Posterior cingulate gyrus (tissue), 11 donors: ENCODE measurements at regions not wholly inside any gene's neighbourhood (a gene's known extent, or its start where the extent isn't known, plus 50 kb on each side); places are given as distances from the start of the nearest gene placed in this dataset.

Experiments
- DNase-seq, 10 donors: peaks; one replicate each; pipeline versions ENCODE4 v3.0.0 to v3.0.0-alpha.2; 2020 to 2021; ENCODE audit warnings: mixed read lengths in 3 of 10
- intact Hi-C: fragments of 100-400 bp; cut with DNase I; formaldehyde crosslinking; loops from one replicate; pipeline ENCODE4 v1.15.1; 2023

DNA sequence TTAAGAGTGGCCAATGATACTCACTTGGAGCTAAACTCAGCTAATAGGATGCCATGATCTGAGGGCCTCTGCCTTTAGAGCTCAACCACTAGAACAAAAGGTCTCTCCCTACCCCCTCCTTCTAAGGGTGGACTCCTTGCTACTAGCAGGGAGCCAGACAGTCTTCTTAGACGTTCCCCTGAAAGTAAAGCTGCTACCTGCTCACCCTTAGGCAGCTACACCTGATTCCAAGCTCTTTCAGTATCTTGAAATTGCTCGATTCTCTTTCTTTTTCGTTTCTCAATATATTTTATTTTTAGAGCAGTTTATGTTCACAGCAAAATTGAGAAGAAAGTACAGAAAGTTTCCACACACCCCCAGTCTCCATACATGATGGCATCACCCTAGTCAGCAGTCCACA, 112.6 kb upstream of the KCNJ15 start:
- intact Hi-C loops = no loop called here
- DNase-seq = no peak

DNA sequence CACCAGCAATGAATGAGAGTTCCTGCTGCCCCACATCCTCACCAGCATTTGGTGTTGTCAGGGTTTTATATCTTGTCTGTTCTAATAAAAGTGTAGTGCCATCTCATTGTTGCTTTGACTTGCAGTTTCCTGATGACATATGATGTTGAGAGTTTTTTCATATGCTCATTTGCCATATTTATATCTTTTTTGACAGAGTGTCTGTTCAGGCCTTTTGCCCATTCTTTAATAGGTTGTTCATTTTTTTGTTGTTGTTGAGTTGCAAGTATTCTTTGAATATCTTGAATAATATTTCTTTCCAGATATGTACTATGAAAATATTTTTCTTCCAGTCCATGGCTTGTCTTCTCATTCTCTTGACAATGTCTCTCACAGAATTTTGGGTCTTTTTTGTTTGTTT, 111.7 kb upstream of the KCNJ15 start:
- intact Hi-C loops = no loop called here
- no peak for DNase-seq

DNA sequence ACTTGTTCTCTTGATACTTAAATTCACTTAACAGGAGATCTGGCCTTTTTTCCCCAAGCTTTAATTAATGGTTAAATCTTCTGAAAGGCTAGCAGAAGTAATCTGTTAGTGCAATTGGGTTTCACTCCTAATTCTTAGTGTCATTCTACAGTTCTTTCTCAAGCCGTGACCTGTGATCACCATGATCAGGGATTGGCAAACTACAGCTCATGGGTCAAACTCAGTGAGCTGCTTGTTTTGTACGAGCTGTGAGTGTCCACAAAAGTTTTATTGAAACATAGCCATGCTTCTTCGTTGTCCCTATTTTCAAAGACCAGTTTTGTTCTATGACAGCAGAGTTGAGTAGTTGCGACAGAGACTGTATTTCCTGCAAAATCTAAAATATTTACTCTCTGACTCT, 109.4 kb upstream of the KCNJ15 start:
- intact Hi-C loops = no loop called here
- no peak for DNase-seq

DNA sequence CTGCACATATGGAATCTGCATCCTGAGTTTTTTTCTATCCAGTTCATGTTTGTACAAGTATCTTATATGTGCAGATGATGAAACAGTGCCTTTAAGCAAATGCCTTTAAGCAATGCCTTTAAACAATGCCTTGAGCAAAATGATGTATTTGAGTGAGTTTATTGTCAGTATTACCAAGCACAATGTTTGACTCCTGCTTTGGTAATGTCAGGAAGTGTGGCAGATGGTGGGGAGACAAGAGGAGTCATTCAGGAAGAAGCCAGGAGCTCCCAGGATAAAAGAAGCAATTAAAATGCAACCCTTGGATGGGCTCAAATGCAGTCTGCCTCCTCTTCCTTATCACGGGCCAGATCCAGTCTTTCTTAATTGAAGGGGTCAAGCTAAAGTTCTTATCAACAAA, 108.7 kb upstream of the KCNJ15 start:
- intact Hi-C loops = no loop called here
- DNase-seq = no peak

GRCh38 chr21:38151021-38151645, 105.7 kb upstream of the KCNJ15 start:
- intact Hi-C loops = no loop called here
- no peak for DNase-seq

DNA sequence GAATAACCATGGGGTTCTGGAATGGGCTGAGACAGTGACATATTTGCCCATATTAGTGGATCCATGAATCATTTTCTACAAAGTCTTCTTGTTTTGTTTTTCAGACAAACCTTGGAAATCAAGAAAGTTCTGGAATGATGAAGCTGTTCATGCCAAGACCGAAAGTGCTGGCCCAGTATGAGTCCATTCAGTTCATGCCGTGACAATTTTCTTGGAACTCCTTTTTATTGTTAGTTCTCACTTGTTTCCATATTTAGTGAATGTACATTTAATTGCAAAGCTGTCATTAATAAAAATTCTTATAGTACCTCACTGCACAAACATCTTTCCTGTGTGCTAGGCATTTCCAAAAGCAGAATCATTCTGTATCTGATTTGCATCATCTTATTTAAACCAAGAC, 100.6 kb upstream of the KCNJ15 start:
- intact Hi-C loops = no loop called here
- DNase-seq = no peak

DNA sequence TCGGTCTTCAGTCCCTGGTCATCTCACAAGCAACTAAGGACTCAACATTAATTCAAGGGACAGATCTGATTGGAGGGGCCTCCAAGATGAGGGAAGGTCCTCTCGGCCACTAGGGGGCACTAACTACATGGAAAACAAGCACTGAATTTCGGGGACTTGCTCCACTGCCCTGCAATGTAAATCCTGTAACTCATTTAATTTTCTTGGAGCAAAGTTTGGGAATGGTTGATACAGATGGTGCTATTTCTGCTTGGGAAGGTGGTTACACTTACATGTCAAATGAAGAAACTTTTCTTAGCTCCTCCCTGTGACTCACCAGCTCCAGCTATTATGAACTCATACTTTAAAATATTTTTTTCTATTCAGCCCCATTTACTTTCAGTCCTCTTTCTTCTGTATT, 97.4 kb upstream of the KCNJ15 start:
- peak in 7 of 10 donors; percentile 19 to 84 (median 40) for DNase-seq
- intact Hi-C loops = loop anchor here (2.0 kb wide), 1 partner anchor 197 kb away; no protein-coding TSS in a partner anchor

- DNase-seq = no peak
These were observed 91.2 kb upstream of the KCNJ15 start for GRCh38 chr21:38165466-38166172.

GRCh38 chr21:38166173-38166535, 90.6 kb upstream of the KCNJ15 start:
- peak in 2 of 10 donors; percentile 13 to 53 for DNase-seq
- intact Hi-C loops = no loop called here

More at GRCh38 chr21:38165466-38166172, 91.2 kb upstream of the KCNJ15 start:
- intact Hi-C loops = no loop called here

GRCh38 chr21:38167345-38167744, 89.4 kb upstream of the KCNJ15 start:
- intact Hi-C loops = no loop called here
- no peak for DNase-seq

DNA sequence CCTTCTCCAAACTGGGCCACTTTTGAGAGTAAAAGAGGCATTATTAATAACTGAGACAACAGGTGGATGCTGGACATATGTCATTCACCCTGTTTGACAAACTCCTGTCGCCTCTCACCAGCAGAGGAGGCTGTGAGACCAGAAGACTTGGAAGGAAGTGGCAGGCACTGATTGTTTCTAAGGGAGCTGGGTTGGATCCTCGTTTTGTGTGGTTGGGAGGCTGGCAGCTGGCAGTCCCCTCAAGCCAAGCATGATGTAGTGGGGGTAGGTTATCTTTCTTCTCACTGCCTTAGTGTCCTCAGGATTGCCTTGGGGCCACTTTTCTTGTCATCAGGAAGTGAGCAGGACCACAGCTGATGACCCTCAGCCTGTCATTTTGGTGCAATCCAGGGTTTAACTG, 86.5 kb upstream of the KCNJ15 start:
- DNase-seq = peak in 1 of 10 donors; percentile 15
- intact Hi-C loops = loop anchor here (5.0 kb wide), 1 partner anchor 182 kb away; no protein-coding TSS in a partner anchor

- intact Hi-C loops = loop anchor here (5.0 kb wide), 1 partner anchor 181 kb away; no protein-coding TSS in a partner anchor
These were observed 85.8 kb upstream of the KCNJ15 start for GRCh38 chr21:38170704-38171682.

GRCh38 chr21:38171723-38172344, 85.0 kb upstream of the KCNJ15 start:
- intact Hi-C loops = loop anchor here (5.0 kb wide), 1 partner anchor 180 kb away; no protein-coding TSS in a partner anchor
- DNase-seq = no peak

More at GRCh38 chr21:38170704-38171682, 85.8 kb upstream of the KCNJ15 start:
- no peak for DNase-seq

DNA sequence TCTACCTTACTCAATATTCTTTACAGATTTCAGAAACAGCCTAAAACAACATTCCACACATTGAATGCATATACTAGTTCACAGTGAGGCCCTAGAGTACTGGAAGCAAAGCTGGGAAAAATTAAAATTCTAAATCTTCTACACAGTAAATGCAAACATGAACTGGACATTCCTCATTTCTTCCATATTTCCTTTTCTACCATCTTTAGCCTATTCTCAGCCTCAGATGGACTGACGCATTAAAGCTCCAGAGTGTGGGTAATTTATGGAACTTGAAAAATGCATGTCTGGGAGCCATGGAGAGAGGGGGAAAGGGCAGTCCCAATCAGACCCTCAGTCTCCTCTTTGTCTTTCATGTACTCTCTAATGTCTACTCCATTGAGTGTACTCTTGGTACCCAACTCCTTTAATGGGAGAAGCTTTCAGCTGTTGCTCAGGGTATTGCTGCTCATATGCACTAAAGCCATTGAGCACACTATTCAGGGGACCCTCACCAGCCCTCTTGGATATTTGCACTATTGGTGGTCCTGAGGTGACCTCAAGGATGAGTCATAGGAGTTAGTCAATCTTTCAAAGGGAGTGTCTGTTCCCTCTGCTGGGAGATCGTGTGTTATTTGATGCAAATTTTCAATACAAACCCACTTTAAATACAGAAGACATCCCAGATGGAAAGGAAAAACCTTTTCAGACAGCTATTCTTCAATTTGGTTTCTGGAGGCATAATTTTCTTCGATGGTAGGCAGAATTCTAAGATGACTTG, 83.3 kb upstream of the KCNJ15 start:
- intact Hi-C loops = loop anchor here (5.0 kb wide), 1 partner anchor 179 kb away; no protein-coding TSS in a partner anchor
- DNase-seq = no peak

DNA sequence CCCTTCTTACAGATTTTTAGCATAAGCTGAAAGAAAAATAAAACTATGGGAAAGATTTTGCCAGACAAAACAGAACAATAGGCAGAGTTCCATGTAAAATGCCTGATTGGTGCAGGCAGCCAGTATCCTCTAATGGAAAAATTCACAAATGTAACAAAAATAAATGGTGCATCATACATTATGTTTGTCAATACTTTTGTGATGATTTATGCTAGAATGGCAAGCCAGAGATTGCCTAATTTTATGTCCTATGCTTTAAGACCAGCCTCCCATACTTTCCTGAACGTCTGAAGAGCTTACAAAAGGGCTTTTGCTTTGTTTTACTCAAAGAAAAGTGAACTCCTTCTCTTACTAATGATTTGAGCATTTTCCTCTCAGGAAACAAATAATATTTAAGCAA, 81.5 kb upstream of the KCNJ15 start:
- intact Hi-C loops = no loop called here
- no peak for DNase-seq

- intact Hi-C loops = no loop called here
These were observed 78.7 kb upstream of the KCNJ15 start for GRCh38 chr21:38177919-38178652.

DNA sequence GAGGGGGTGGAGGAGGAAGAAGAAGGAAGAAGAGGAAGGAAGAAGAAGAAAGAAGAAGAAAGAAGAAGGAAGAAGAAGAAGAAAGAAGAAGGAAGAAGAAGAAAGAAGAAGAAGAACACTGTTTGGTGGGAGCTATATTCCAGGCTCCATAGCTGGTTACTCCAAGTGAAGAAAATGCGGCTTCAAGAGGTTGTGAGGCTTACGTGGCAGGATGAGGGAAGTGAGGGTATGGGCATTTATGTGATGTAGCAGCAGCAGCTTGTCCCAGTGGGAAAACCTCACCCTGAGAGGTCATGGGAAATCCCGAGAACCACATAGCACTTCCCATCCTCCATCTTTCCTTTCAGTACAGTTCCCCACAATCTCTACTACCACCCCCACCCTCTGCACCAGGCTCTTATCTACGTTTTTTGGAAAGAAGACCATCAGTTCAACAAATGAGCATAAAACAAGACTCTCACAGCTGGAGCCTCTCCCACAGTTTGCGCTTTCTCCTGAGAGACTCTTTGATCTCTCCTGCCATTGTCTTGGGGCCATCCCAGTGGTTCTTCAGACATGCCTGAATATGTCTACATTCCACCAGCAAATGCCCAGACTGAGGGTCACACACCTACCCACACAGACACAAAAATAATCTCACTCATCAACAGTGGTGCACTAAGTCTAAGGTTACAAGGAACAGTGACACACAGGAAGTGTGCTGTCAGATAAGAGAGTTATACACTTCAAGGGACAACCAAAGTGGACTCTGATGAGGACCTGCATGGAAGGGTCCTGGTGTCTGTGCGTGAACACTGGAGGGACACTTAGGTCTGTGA, 77.9 kb upstream of the KCNJ15 start:
- intact Hi-C loops = no loop called here
- no peak for DNase-seq

More at GRCh38 chr21:38177919-38178652, 78.7 kb upstream of the KCNJ15 start:
- no peak for DNase-seq

DNA sequence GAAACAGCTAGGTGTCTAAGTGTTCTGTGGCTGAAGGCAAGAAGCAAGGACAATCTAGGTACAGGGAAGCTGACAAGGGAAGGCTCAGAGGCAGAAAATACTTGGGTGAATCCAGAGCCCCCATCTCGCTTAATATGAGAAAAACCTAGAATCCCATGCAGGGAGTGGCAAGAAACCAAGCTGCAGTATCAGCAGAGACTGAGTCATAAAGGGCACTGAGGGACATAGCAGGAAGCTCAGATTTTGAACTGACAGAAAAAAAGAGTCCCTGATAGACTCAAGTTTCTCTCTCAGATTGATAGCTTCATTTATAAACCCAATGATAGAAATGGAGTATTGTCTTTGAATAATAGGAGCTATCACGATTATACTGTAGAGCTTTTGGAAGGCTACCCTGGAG, 77.3 kb upstream of the KCNJ15 start:
- intact Hi-C loops = no loop called here
- DNase-seq = no peak
